HepG2 (cell line): ENCODE measurements at regions not wholly inside any gene's neighbourhood (a gene's known extent, or its start where the extent isn't known, plus 50 kb on each side); places are given as distances from the start of the nearest gene placed in this dataset.

ENCODE experiments used
- ATRX ChIP-seq: sonication (generic); formaldehyde crosslinking; IDR thresholded peaks from 2 replicates; pipeline ENCODE4 v1.4.0; 2020; ENCODE audit warnings: missing genetic modification reagents, borderline replicate concordance
- ZBTB21 ChIP-seq: sonication (generic); formaldehyde crosslinking; IDR thresholded peaks from 2 replicates; pipeline ENCODE4 v1.4.0; 2020; ENCODE audit warnings: missing genetic modification reagents
- ZNF232 ChIP-seq: sonication (generic); formaldehyde crosslinking; IDR thresholded peaks from 2 replicates; pipeline ENCODE4 v1.4.0; 2020; ENCODE audit warnings: missing genetic modification reagents, borderline replicate concordance

DNA sequence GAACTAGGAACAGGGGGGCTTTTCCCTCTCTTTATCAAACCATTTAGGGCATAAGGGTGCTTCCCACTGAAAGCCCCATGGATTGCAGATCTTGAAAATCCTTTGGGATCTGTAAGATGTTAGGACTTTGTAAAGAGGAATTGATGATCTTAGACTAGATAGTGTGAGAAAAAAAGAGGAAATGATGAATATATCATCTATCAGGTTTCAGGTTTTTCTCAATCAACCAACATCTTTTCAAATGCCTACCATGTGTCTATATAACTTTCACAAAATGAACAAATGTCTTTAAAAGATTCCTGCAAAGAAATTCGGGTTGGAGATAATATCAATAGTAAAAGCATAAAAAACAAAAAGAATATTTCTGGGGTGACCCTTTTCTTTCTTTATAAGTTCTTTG is 50.1 kb downstream of the KCNC4 start:
- TF ChIP-seq ATRX (CRISPR knock-in tag): no peak
- no peak for TF ChIP-seq ZNF232
- TF ChIP-seq ZBTB21: no peak
